Breast epithelium (tissue), 3 donors: ENCODE measurements at regions not wholly inside any gene's neighbourhood (a gene's known extent, or its start where the extent isn't known, plus 50 kb on each side); places are given as distances from the start of the nearest gene placed in this dataset.

ENCODE experiments used
- CTCF ChIP-seq, 3 donors: fragments of 450-650 bp; IDR thresholded peaks; one replicate each; pipeline ENCODE4 v1.5.1; 2016 to 2017; ENCODE audit warnings: antibody characterized with exemption in 3 of 3, mild to moderate bottlenecking in 3 of 3, moderate library complexity in 3 of 3
- POLR2A ChIP-seq: fragments of 450-650 bp; IDR thresholded peaks from one replicate; pipeline ENCODE4 v1.6.1; 2016; ENCODE audit warnings: antibody characterized with exemption, mild to moderate bottlenecking, moderate library complexity
- POLR2AphosphoS5 ChIP-seq, 3 donors: sonication (generic); formaldehyde crosslinking; IDR thresholded peaks; one replicate each; pipeline ENCODE4 v1.6.1; 2017; ENCODE audit warnings: antibody characterized with exemption in 3 of 3

GRCh38 chr20:40540166-40540565, 148.9 kb downstream of the MAFB start:
- TF ChIP-seq POLR2A (no peak), CTCF (IDR thresholded peaks at IDR 0.05) (no peak), POLR2AphosphoS5 (IDR thresholded peaks at IDR 0.05) (no peak)
